ENCODE measurements at regions not wholly inside any gene's neighbourhood (a gene's known extent, or its start where the extent isn't known, plus 50 kb on each side); places are given as distances from the start of the nearest gene placed in this dataset.

DNA sequence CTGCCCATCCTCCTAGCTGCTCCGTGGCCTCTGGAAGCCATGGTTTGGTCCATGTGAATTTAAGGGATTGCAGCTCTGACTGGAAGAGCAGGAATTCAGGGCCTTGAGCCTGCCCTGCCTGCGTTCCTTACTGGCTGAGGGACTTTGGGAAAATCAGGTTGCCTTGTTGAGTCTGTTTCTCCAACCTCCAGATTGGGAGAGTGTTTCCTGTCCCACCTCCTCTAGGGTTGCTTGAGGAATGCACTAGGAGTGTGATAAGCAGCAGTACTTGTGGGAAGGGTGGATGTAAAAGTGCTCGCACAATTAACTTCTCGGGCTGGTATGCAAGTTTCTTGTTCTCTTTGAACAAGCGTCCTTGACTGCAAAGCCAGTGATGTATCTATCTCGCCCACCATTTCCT, 84.4 kb upstream of the YWHAQ start:
- TF ChIP-seq, protein P1, sequence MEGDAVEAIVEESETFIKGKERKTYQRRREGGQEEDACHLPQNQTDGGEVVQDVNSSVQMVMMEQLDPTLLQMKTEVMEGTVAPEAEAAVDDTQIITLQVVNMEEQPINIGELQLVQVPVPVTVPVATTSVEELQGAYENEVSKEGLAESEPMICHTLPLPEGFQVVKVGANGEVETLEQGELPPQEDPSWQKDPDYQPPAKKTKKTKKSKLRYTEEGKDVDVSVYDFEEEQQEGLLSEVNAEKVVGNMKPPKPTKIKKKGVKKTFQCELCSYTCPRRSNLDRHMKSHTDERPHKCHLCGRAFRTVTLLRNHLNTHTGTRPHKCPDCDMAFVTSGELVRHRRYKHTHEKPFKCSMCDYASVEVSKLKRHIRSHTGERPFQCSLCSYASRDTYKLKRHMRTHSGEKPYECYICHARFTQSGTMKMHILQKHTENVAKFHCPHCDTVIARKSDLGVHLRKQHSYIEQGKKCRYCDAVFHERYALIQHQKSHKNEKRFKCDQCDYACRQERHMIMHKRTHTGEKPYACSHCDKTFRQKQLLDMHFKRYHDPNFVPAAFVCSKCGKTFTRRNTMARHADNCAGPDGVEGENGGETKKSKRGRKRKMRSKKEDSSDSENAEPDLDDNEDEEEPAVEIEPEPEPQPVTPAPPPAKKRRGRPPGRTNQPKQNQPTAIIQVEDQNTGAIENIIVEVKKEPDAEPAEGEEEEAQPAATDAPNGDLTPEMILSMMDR (IDR thresholded peaks at IDR 0.05) = no peak
- TF ChIP-seq JUN (CRISPR knock-in tag; IDR thresholded peaks at IDR 0.05) (no peak), SP1 (CRISPR knock-in tag; conservative IDR thresholded peaks at IDR 0.05) (no peak), ZNF121 (CRISPR knock-in tag; IDR thresholded peaks at IDR 0.05) (no peak), PRRX2 (CRISPR knock-in tag; IDR thresholded peaks at IDR 0.05) (no peak), ESRRA (CRISPR knock-in tag; IDR thresholded peaks at IDR 0.05; ENCODE audit: borderline replicate concordance) (no peak), ZNF138 (CRISPR knock-in tag; conservative IDR thresholded peaks at IDR 0.05) (no peak)
- TF ChIP-seq, protein P2, sequence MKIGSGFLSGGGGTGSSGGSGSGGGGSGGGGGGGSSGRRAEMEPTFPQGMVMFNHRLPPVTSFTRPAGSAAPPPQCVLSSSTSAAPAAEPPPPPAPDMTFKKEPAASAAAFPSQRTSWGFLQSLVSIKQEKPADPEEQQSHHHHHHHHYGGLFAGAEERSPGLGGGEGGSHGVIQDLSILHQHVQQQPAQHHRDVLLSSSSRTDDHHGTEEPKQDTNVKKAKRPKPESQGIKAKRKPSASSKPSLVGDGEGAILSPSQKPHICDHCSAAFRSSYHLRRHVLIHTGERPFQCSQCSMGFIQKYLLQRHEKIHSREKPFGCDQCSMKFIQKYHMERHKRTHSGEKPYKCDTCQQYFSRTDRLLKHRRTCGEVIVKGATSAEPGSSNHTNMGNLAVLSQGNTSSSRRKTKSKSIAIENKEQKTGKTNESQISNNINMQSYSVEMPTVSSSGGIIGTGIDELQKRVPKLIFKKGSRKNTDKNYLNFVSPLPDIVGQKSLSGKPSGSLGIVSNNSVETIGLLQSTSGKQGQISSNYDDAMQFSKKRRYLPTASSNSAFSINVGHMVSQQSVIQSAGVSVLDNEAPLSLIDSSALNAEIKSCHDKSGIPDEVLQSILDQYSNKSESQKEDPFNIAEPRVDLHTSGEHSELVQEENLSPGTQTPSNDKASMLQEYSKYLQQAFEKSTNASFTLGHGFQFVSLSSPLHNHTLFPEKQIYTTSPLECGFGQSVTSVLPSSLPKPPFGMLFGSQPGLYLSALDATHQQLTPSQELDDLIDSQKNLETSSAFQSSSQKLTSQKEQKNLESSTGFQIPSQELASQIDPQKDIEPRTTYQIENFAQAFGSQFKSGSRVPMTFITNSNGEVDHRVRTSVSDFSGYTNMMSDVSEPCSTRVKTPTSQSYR (CRISPR knock-in tag; IDR thresholded peaks at IDR 0.05) = no peak
- TF ChIP-seq, protein P3, sequence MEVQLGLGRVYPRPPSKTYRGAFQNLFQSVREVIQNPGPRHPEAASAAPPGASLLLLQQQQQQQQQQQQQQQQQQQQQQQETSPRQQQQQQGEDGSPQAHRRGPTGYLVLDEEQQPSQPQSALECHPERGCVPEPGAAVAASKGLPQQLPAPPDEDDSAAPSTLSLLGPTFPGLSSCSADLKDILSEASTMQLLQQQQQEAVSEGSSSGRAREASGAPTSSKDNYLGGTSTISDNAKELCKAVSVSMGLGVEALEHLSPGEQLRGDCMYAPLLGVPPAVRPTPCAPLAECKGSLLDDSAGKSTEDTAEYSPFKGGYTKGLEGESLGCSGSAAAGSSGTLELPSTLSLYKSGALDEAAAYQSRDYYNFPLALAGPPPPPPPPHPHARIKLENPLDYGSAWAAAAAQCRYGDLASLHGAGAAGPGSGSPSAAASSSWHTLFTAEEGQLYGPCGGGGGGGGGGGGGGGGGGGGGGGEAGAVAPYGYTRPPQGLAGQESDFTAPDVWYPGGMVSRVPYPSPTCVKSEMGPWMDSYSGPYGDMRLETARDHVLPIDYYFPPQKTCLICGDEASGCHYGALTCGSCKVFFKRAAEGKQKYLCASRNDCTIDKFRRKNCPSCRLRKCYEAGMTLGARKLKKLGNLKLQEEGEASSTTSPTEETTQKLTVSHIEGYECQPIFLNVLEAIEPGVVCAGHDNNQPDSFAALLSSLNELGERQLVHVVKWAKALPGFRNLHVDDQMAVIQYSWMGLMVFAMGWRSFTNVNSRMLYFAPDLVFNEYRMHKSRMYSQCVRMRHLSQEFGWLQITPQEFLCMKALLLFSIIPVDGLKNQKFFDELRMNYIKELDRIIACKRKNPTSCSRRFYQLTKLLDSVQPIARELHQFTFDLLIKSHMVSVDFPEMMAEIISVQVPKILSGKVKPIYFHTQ (CRISPR knock-in tag; IDR thresholded peaks at IDR 0.05) = no peak
- TF ChIP-seq, protein P4, sequence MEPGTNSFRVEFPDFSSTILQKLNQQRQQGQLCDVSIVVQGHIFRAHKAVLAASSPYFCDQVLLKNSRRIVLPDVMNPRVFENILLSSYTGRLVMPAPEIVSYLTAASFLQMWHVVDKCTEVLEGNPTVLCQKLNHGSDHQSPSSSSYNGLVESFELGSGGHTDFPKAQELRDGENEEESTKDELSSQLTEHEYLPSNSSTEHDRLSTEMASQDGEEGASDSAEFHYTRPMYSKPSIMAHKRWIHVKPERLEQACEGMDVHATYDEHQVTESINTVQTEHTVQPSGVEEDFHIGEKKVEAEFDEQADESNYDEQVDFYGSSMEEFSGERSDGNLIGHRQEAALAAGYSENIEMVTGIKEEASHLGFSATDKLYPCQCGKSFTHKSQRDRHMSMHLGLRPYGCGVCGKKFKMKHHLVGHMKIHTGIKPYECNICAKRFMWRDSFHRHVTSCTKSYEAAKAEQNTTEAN (CRISPR knock-in tag; IDR thresholded peaks at IDR 0.05) = no peak
- TF ChIP-seq, protein P5, sequence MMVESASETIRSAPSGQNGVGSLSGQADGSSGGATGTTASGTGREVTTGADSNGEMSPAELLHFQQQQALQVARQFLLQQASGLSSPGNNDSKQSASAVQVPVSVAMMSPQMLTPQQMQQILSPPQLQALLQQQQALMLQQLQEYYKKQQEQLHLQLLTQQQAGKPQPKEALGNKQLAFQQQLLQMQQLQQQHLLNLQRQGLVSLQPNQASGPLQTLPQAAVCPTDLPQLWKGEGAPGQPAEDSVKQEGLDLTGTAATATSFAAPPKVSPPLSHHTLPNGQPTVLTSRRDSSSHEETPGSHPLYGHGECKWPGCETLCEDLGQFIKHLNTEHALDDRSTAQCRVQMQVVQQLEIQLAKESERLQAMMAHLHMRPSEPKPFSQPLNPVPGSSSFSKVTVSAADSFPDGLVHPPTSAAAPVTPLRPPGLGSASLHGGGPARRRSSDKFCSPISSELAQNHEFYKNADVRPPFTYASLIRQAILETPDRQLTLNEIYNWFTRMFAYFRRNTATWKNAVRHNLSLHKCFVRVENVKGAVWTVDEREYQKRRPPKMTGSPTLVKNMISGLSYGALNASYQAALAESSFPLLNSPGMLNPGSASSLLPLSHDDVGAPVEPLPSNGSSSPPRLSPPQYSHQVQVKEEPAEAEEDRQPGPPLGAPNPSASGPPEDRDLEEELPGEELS (CRISPR knock-in tag; IDR thresholded peaks at IDR 0.05) = no peak
- TF ChIP-seq, protein P6, sequence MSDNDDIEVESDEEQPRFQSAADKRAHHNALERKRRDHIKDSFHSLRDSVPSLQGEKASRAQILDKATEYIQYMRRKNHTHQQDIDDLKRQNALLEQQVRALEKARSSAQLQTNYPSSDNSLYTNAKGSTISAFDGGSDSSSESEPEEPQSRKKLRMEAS (CRISPR knock-in tag; IDR thresholded peaks at IDR 0.05) = no peak

Measured in WTC11 (cell line).